Ureter (tissue), 1 donor: ENCODE measurements at regions not wholly inside any gene's neighbourhood (a gene's known extent, or its start where the extent isn't known, plus 50 kb on each side); places are given as distances from the start of the nearest gene placed in this dataset.

Source experiments
- DNase-seq: peaks from one replicate; pipeline ENCODE4 v3.0.0-alpha.2; 2020; ENCODE audit warnings: low spot score
- donor health status: DM: yes; HTN: yes; CAD: no.

GRCh38 chr11:62073061-62073460, 50.8 kb upstream of the INCENP start:
- DNase-seq, result no peak

GRCh38 chr11:62071408-62071807, 52.4 kb upstream of the INCENP start:
- no peak for DNase-seq

- DNase-seq, result no peak
These were observed 53.6 kb upstream of the INCENP start for GRCh38 chr11:62069986-62070919.

- no peak for DNase-seq
These were observed 54.4 kb upstream of the INCENP start for GRCh38 chr11:62069374-62069773.

GRCh38 chr11:62068730-62069129, 55.1 kb upstream of the INCENP start:
- no peak for DNase-seq

GRCh38 chr11:62067741-62068140, 56.1 kb upstream of the INCENP start:
- no peak for DNase-seq

GRCh38 chr11:62064221-62064620, 59.6 kb upstream of the INCENP start:
- no peak for DNase-seq

GRCh38 chr11:62062223-62062861, 61.5 kb upstream of the INCENP start:
- DNase-seq, result no peak

- DNase-seq, result no peak
These were observed 62.2 kb upstream of the INCENP start for GRCh38 chr11:62061356-62062222.

- no peak for DNase-seq
These were observed 66.7 kb upstream of the INCENP start for GRCh38 chr11:62057069-62057468.

- DNase-seq, result no peak
These were observed 67.8 kb upstream of the INCENP start for GRCh38 chr11:62055970-62056369.

- DNase-seq, result no peak
These were observed 69.2 kb upstream of the INCENP start for GRCh38 chr11:62054484-62055121.

GRCh38 chr11:62054081-62054480, 69.7 kb upstream of the INCENP start:
- no peak for DNase-seq

GRCh38 chr11:62050716-62051115, 73.1 kb upstream of the INCENP start:
- DNase-seq, result no peak

GRCh38 chr11:62048100-62048499, 75.7 kb upstream of the INCENP start:
- DNase-seq, result no peak

- DNase-seq, result no peak
These were observed 77.2 kb upstream of the INCENP start for GRCh38 chr11:62046568-62047100.

- no peak for DNase-seq
These were observed 77.2 kb upstream of the FTH1 start for GRCh38 chr11:62044639-62045121.

GRCh38 chr11:62035293-62035692, 67.9 kb upstream of the FTH1 start:
- DNase-seq, result no peak

- DNase-seq, result no peak
These were observed 66.6 kb upstream of the FTH1 start for GRCh38 chr11:62034036-62034338.

GRCh38 chr11:62033191-62034035, 66.0 kb upstream of the FTH1 start:
- no peak for DNase-seq
